ENCODE measurements at regions not wholly inside any gene's neighbourhood (a gene's known extent, or its start where the extent isn't known, plus 50 kb on each side); places are given as distances from the start of the nearest gene placed in this dataset.

GRCh38 chr18:47628240-47628781 is 302.1 kb downstream of the SMAD2 start:
- Mint-ChIP-seq H3K27ac (no peak overlapping the region), H3K27me3 (peaks cover 10% of the 10 kb centered on the region), H3K4me3 (no peak overlapping the region), H3K4me1 (no peaks in the 10 kb centered on the region), H3K9me3 (no peaks in the 10 kb centered on the region), H3K36me3 (ENCODE audit: low read depth) (no peaks in the 10 kb centered on the region)
- DNase-seq = no peak
- ChIA-PET CTCF (no interaction called here), POLR2A (no interaction called here)

DNA sequence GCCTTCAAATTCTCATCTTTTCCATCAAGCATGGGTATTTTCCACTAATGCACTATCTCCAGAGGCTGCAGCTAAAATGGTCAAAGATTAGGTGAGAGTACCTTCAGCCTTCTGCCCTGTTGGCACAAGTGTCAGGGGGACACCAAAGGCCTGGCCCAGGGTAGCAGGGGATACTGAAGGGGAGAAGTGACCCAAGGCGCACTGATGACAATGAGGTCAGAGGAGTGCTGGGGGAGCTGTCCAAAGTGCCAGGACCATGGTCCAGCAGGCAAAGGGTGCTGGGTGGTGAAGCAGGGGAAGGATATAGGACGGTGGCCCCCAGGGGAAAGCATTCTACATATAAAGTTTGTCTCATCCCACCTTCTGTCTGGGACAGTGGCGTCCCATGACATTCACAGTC is 303.4 kb downstream of the SMAD2 start:
- ChIA-PET CTCF (no interaction called here), POLR2A (no interaction called here)
- H3K4me3 Mint-ChIP-seq = no peak overlapping the region
- no peak overlapping the region for H3K27ac Mint-ChIP-seq
- no peaks in the 10 kb centered on the region for H3K4me1 Mint-ChIP-seq
- peaks cover 14% of the 10 kb centered on the region for H3K27me3 Mint-ChIP-seq
- no peaks in the 10 kb centered on the region for H3K9me3 Mint-ChIP-seq
- H3K36me3 Mint-ChIP-seq (ENCODE audit: low read depth) = no peaks in the 10 kb centered on the region
- DNase-seq = no peak

DNA sequence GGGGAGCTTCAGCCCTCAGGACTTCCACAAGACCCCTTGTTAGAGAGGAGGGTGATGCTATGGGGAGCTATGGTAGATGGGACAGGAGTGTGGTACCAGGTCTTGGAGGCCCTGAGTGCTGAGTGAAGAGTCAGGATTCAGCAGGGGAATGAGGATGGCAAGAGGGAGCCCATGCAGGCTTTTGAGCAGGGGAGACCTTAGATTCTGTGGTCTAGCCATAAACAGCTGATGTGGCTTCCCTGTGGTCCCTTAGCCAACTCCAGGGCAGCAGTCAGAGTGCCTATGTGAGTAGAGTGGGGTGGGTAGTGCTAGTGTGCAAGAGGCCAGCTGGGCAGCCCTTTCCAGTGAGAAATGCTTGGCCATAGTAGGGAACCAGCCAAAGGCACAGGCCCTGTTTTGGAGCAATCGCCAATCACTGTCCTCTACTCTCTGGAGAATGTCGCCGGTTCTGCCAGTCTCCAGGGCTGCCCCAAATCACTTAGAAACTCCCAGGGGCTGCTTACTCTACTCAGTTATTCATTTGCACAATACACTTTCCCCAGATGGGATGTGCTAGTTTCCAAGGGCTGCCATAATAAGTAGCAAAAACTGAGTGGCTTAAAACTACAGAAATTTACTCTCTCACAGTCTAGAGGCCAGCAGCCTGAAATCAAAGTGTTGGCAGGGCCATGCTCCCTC is 310.5 kb downstream of the SMAD2 start:
- CTCF ChIA-PET = no interaction called here
- Mint-ChIP-seq H3K9me3 (no peaks in the 10 kb centered on the region), H3K4me1 (no peaks in the 10 kb centered on the region), H3K36me3 (ENCODE audit: low read depth) (no peaks in the 10 kb centered on the region), H3K4me3 (no peak overlapping the region), H3K27ac (no peak overlapping the region), H3K27me3 (peaks cover 10% of the 10 kb centered on the region)
- no peak for DNase-seq
- POLR2A ChIA-PET = no interaction called here

GRCh38 chr18:47618758-47619157 is 311.7 kb downstream of the SMAD2 start:
- H3K4me1 Mint-ChIP-seq = no peaks in the 10 kb centered on the region

DNA sequence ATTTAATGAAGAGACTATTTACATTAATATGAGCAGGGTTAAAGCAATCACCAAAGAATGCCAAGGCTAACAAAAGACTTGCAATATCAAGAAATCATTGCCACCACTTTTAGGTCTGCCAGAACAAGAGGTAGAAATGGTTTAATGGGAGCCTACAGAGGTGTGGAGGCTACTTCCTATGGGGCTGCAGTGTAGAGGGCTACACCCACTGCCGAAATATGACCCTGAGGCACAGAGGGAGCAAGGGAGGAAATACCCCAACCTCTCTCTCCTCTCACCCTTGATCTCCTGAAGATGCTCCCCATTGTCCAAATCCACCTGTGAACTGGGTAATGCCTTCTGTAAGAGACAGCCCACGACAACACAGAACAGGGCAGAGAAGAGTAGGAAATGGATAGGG is 315.4 kb downstream of the SMAD2 start:
- H3K9me3 Mint-ChIP-seq = no peaks in the 10 kb centered on the region
- POLR2A ChIA-PET = no interaction called here
- H3K27ac Mint-ChIP-seq = no peak overlapping the region
- H3K27me3 Mint-ChIP-seq = peaks cover 1% of the 10 kb centered on the region
- H3K4me3 Mint-ChIP-seq = no peak overlapping the region
- H3K36me3 Mint-ChIP-seq (ENCODE audit: low read depth) = no peaks in the 10 kb centered on the region
- no peak for DNase-seq
- H3K4me1 Mint-ChIP-seq = no peaks in the 10 kb centered on the region
- CTCF ChIA-PET = no interaction called here

More at GRCh38 chr18:47618758-47619157, 311.7 kb downstream of the SMAD2 start:
- Mint-ChIP-seq H3K27me3 (peaks cover 10% of the 10 kb centered on the region), H3K36me3 (ENCODE audit: low read depth) (no peaks in the 10 kb centered on the region), H3K4me3 (no peak overlapping the region), H3K9me3 (no peaks in the 10 kb centered on the region), H3K27ac (no peak overlapping the region)
- CTCF ChIA-PET = no interaction called here
- DNase-seq = no peak
- POLR2A ChIA-PET = no interaction called here

DNA sequence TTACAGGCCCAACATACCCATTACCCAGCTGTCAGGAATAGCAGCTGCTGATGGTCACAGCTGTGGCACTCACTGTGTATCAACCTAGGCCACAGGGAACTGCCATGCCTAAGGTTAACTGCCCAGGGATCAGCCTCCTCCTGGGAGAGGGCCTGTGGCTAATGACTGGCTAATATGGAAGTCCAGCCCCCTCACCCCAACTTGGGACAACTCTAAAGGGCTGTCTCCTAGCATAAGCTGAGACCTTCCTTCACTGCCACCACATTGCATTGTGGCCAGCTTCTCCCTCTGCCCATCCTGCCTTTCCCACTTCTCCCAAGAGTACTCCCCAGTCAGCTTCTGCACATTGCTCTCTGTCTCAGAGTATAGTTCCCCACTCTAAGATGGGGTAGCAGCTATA is 316.5 kb downstream of the SMAD2 start:
- POLR2A ChIA-PET = no interaction called here
- no peaks in the 10 kb centered on the region for H3K36me3 Mint-ChIP-seq (ENCODE audit: low read depth)
- H3K27ac Mint-ChIP-seq = no peak overlapping the region
- H3K4me3 Mint-ChIP-seq = no peak overlapping the region
- H3K4me1 Mint-ChIP-seq = no peaks in the 10 kb centered on the region
- H3K9me3 Mint-ChIP-seq = no peaks in the 10 kb centered on the region
- peaks cover 1% of the 10 kb centered on the region for H3K27me3 Mint-ChIP-seq
- DNase-seq = no peak
- CTCF ChIA-PET = no interaction called here

GRCh38 chr18:47611649-47612048 is 318.8 kb downstream of the SMAD2 start:
- no peaks in the 10 kb centered on the region for H3K36me3 Mint-ChIP-seq (ENCODE audit: low read depth)
- DNase-seq = no peak
- no peaks in the 10 kb centered on the region for H3K4me1 Mint-ChIP-seq
- H3K9me3 Mint-ChIP-seq = no peaks in the 10 kb centered on the region
- POLR2A ChIA-PET = no interaction called here
- no peak overlapping the region for H3K4me3 Mint-ChIP-seq
- no peak overlapping the region for H3K27ac Mint-ChIP-seq
- CTCF ChIA-PET = no interaction called here
- peaks cover 4% of the 10 kb centered on the region for H3K27me3 Mint-ChIP-seq

DNA sequence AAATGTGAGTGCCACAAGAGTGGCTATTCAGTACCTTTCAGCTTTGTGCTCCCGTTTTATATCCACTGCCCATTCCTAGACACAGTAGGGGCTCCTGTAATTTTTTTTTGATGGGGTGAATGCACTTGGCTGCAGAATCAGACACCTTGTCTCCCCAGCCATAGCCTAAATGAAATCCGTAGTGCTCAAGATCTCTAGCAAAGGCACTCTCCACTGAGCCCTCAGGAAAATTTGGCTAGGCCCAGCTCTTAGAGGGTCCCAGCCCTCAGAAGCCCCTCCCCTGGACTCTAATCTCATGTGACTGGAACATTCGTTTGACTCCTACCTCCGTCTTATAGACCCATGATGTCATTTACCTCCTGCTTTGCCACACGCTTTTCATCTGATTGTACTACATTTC is 323.9 kb downstream of the SMAD2 start:
- POLR2A ChIA-PET = no interaction called here
- Mint-ChIP-seq H3K27me3 (peaks cover 3% of the 10 kb centered on the region), H3K27ac (no peak overlapping the region), H3K4me3 (no peak overlapping the region), H3K4me1 (no peaks in the 10 kb centered on the region), H3K36me3 (ENCODE audit: low read depth) (no peaks in the 10 kb centered on the region), H3K9me3 (no peaks in the 10 kb centered on the region)
- CTCF ChIA-PET = no interaction called here
- DNase-seq = no peak

- Mint-ChIP-seq H3K4me1 (no peaks in the 10 kb centered on the region), H3K27ac (no peak overlapping the region), H3K36me3 (ENCODE audit: low read depth) (no peaks in the 10 kb centered on the region), H3K27me3 (peaks cover 3% of the 10 kb centered on the region), H3K4me3 (no peak overlapping the region), H3K9me3 (no peaks in the 10 kb centered on the region)
- DNase-seq = no peak
- CTCF ChIA-PET = interaction anchor here (0.9 kb wide), 1 partner anchor 144 kb away, joined by 4 read pairs; no protein-coding TSS in a partner anchor
- POLR2A ChIA-PET = no interaction called here
Observed at GRCh38 chr18:47605093-47605492, 325.4 kb downstream of the SMAD2 start.

GRCh38 chr18:47604021-47604420 is 326.4 kb downstream of the SMAD2 start:
- H3K36me3 Mint-ChIP-seq (ENCODE audit: low read depth) = no peaks in the 10 kb centered on the region
- DNase-seq = no peak
- H3K27me3 Mint-ChIP-seq = peaks cover 3% of the 10 kb centered on the region
- H3K27ac Mint-ChIP-seq = no peak overlapping the region
- H3K4me3 Mint-ChIP-seq = no peak overlapping the region
- H3K9me3 Mint-ChIP-seq = no peaks in the 10 kb centered on the region
- CTCF ChIA-PET = no interaction called here
- POLR2A ChIA-PET = no interaction called here
- no peaks in the 10 kb centered on the region for H3K4me1 Mint-ChIP-seq

GRCh38 chr18:47603158-47603557 is 327.3 kb downstream of the SMAD2 start:
- no peak for DNase-seq
- CTCF ChIA-PET = no interaction called here
- Mint-ChIP-seq H3K27ac (no peak overlapping the region), H3K36me3 (ENCODE audit: low read depth) (no peaks in the 10 kb centered on the region), H3K4me1 (no peaks in the 10 kb centered on the region), H3K27me3 (no peaks in the 10 kb centered on the region), H3K4me3 (no peak overlapping the region), H3K9me3 (no peaks in the 10 kb centered on the region)
- POLR2A ChIA-PET = no interaction called here

- no peak overlapping the region for H3K27ac Mint-ChIP-seq
- H3K36me3 Mint-ChIP-seq (ENCODE audit: low read depth) = no peaks in the 10 kb centered on the region
- H3K4me3 Mint-ChIP-seq = no peak overlapping the region
- CTCF ChIA-PET = no interaction called here
- no peaks in the 10 kb centered on the region for H3K27me3 Mint-ChIP-seq
- no peaks in the 10 kb centered on the region for H3K4me1 Mint-ChIP-seq
- DNase-seq = no peak
- H3K9me3 Mint-ChIP-seq = no peaks in the 10 kb centered on the region
- POLR2A ChIA-PET = no interaction called here
Observed at GRCh38 chr18:47602273-47602897, 328.1 kb downstream of the SMAD2 start.

DNA sequence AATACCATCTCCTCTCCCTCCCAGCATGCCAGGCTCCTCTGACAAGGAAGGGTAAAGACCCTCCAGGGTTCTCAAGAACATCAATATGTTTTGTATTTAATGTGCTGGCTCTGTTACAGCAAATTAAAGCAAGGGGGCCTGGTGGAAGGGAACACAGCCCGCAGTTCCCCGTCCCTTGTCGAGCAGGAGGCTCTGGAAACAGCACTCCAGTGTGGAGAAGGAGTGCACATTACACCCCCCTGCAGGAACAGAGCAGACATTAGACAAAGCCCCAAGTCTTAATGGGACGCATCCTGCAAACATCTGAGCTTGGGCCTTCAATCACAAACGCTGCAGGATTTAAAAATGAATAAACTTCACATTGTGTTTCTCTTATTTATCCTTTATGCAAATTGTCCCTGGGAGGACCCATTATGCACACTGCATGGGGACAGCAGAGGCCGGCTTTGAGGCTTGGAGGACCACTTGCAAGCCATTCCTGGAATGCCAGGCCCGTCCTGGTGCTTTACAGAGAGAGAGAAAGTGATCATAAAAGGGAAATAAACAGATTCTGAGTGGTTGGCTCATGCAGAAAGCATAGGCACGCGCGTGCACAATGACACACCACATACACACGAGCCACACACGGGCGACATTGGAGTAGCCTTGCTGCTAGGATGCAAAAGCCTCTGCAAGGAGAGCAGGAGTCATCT is 328.7 kb downstream of the SMAD2 start:
- Mint-ChIP-seq H3K27me3 (no peaks in the 10 kb centered on the region), H3K27ac (no peak overlapping the region), H3K4me1 (no peaks in the 10 kb centered on the region), H3K4me3 (no peak overlapping the region), H3K36me3 (ENCODE audit: low read depth) (no peaks in the 10 kb centered on the region), H3K9me3 (no peaks in the 10 kb centered on the region)
- CTCF ChIA-PET = no interaction called here
- no peak for DNase-seq
- POLR2A ChIA-PET = no interaction called here

Measured in activated CD4-positive, alpha-beta memory T cell treated with anti-CD3 and anti-CD28 coated beads, Interleukin-2, amount 10 ng/mL, durations not matched to agents 7 days and 5 days (primary cell).